ENCODE measurements at regions not wholly inside any gene's neighbourhood (a gene's known extent, or its start where the extent isn't known, plus 50 kb on each side); places are given as distances from the start of the nearest gene placed in this dataset.

GRCh38 chr4:185914583-185915199, 102.7 kb upstream of the SORBS2 start:
- TF ChIP-seq, protein P1, sequence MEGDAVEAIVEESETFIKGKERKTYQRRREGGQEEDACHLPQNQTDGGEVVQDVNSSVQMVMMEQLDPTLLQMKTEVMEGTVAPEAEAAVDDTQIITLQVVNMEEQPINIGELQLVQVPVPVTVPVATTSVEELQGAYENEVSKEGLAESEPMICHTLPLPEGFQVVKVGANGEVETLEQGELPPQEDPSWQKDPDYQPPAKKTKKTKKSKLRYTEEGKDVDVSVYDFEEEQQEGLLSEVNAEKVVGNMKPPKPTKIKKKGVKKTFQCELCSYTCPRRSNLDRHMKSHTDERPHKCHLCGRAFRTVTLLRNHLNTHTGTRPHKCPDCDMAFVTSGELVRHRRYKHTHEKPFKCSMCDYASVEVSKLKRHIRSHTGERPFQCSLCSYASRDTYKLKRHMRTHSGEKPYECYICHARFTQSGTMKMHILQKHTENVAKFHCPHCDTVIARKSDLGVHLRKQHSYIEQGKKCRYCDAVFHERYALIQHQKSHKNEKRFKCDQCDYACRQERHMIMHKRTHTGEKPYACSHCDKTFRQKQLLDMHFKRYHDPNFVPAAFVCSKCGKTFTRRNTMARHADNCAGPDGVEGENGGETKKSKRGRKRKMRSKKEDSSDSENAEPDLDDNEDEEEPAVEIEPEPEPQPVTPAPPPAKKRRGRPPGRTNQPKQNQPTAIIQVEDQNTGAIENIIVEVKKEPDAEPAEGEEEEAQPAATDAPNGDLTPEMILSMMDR (IDR thresholded peaks at IDR 0.05), result no peak
- TF ChIP-seq POLR2A (IDR thresholded peaks at IDR 0.05), result no peak

Data from body of pancreas (tissue), 4 donors.